Transverse colon (tissue), 4 donors: ENCODE measurements at regions not wholly inside any gene's neighbourhood (a gene's known extent, or its start where the extent isn't known, plus 50 kb on each side); places are given as distances from the start of the nearest gene placed in this dataset.

Source experiments
- CTCF ChIP-seq, 5 experiments: fragments of 200-600 bp in 3 of 5; fragments of 450-650 bp in 2 of 5; sonication (generic) in 3 of 5; IDR thresholded peaks; 1 replicate in 2 of 5; 2 replicates in 3 of 5; pipeline ENCODE4 v1.5.1; 2016 to 2017; ENCODE audit warnings: antibody characterized with exemption in 5 of 5, inconsistent platforms in 3 of 5, mild to moderate bottlenecking in 2 of 5, moderate library complexity in 1 of 5
- POLR2AphosphoS5 ChIP-seq, 3 donors: sonication (generic); formaldehyde crosslinking; IDR thresholded peaks; one replicate each; pipeline ENCODE4 v1.6.1; 2016; ENCODE audit warnings: antibody characterized with exemption in 3 of 3

- TF ChIP-seq POLR2AphosphoS5 (IDR thresholded peaks at IDR 0.05) (no peak), CTCF (IDR thresholded peaks at IDR 0.05) (no peak)
Measured at GRCh38 chr7:25459057-25459456, 230.8 kb upstream of the NPVF start.
